HG03439 (cell line): ENCODE measurements at regions not wholly inside any gene's neighbourhood (a gene's known extent, or its start where the extent isn't known, plus 50 kb on each side); places are given as distances from the start of the nearest gene placed in this dataset.

Source experiments
- ATAC-seq: cut with Tn5 transposase; IDR thresholded peaks from one replicate; pipeline ENCODE4 v1.9.1; 2021; ENCODE audit warnings: mild to moderate bottlenecking, moderate library complexity; ENCODE audit not compliant: unreplicated experiment

- no peak for ATAC-seq
Observed at GRCh38 chr5:27523629-27524028, 485.2 kb upstream of the CDH9 start.

- ATAC-seq: no peak
Observed at GRCh38 chr5:27516437-27516836, 478.1 kb upstream of the CDH9 start.

- ATAC-seq: no peak
Observed at GRCh38 chr5:27511061-27511460, 472.7 kb upstream of the CDH9 start.

GRCh38 chr5:27503813-27504212 lies 465.4 kb upstream of the CDH9 start:
- ATAC-seq: no peak

GRCh38 chr5:27502236-27502635 lies 463.9 kb upstream of the CDH9 start:
- no peak for ATAC-seq

GRCh38 chr5:27497491-27497890 lies 459.1 kb upstream of the CDH9 start:
- no peak for ATAC-seq

GRCh38 chr5:27494887-27495286 lies 456.5 kb upstream of the CDH9 start:
- no peak for ATAC-seq

GRCh38 chr5:27491746-27492439 lies 453.5 kb upstream of the CDH9 start:
- no peak for ATAC-seq

GRCh38 chr5:27491047-27491446 lies 452.7 kb upstream of the CDH9 start:
- no peak for ATAC-seq

- ATAC-seq: no peak
Observed at GRCh38 chr5:27489701-27490100, 451.3 kb upstream of the CDH9 start.

- ATAC-seq: no peak
Observed at GRCh38 chr5:27482663-27483062, 444.3 kb upstream of the CDH9 start.

- ATAC-seq: no peak
Observed at GRCh38 chr5:27479859-27480258, 441.5 kb upstream of the CDH9 start.

- no peak for ATAC-seq
Observed at GRCh38 chr5:27477550-27477949, 439.2 kb upstream of the CDH9 start.

GRCh38 chr5:27476356-27476988 lies 438.1 kb upstream of the CDH9 start:
- no peak for ATAC-seq

- no peak for ATAC-seq
Observed at GRCh38 chr5:27475063-27475462, 436.7 kb upstream of the CDH9 start.

- ATAC-seq: no peak
Observed at GRCh38 chr5:27474395-27474794, 436.0 kb upstream of the CDH9 start.

- ATAC-seq: no peak
Observed at GRCh38 chr5:27474047-27474309, 435.6 kb upstream of the CDH9 start.

- ATAC-seq: no peak
Observed at GRCh38 chr5:27473307-27474046, 435.1 kb upstream of the CDH9 start.

- no peak for ATAC-seq
Observed at GRCh38 chr5:27472871-27473270, 434.5 kb upstream of the CDH9 start.

- peak; percentile 89 for ATAC-seq
Observed at GRCh38 chr5:27472000-27472763, 433.8 kb upstream of the CDH9 start.

- ATAC-seq: no peak
Observed at GRCh38 chr5:27466959-27467358, 428.6 kb upstream of the CDH9 start.

- ATAC-seq: no peak
Observed at GRCh38 chr5:27465140-27465539, 426.8 kb upstream of the CDH9 start.
